ENCODE measurements at regions not wholly inside any gene's neighbourhood (a gene's known extent, or its start where the extent isn't known, plus 50 kb on each side); places are given as distances from the start of the nearest gene placed in this dataset.

- no peak for TF ChIP-seq EZH2phosphoT487 (IDR thresholded peaks at IDR 0.05; ENCODE audit: borderline replicate concordance, low read depth, low read length)
- no peak for TF ChIP-seq CTCF (conservative IDR thresholded peaks at IDR 0.05; ENCODE audit: low read length)
- no peaks in the 10 kb centered on the region for H3K79me2 ChIP-seq (ENCODE audit: insufficient read depth, low read depth, low read length)
- H3K4me3 ChIP-seq (ENCODE audit: low read depth, low read length, poor library complexity, severe bottlenecking), result no peak overlapping the region
- CTCF ChIA-PET (ENCODE audit: unreplicated experiment), result no interaction called here
- no peaks in the 10 kb centered on the region for H3K9me3 ChIP-seq (ENCODE audit: low read length)
- no TSS peak for BruUV-seq (replicated peaks)
- no peak for DNase-seq (ENCODE audit: low spot score)
- no peak overlapping the region for H3K27ac ChIP-seq (ENCODE audit: low read depth, low read length, poor library complexity, severe bottlenecking)
- H3K4me2 ChIP-seq (ENCODE audit: low read length), result no peak overlapping the region
- intact Hi-C loops (cut with micrococcal nuclease; ENCODE audit: unreplicated experiment), result no loop called here
- H4K20me1 ChIP-seq (ENCODE audit: insufficient read depth, low read length), result no peaks in the 10 kb centered on the region
- POLR2A ChIA-PET, result no interaction called here
- no peaks in the 10 kb centered on the region for H3K36me3 ChIP-seq (ENCODE audit: insufficient read depth, low read length)
- no peaks in the 10 kb centered on the region for H3K9me2 ChIP-seq (ENCODE audit: insufficient read depth, low read length)
- H3K4me1 ChIP-seq (ENCODE audit: insufficient read depth, low read length, poor library complexity, severe bottlenecking), result no peaks in the 10 kb centered on the region
- no peak overlapping the region for H2AFZ ChIP-seq (ENCODE audit: low read length)
Observed at GRCh38 chr12:4160314-4161040, 113.1 kb upstream of the CCND2 start.

- Histone ChIP-seq H3K9me2 (ENCODE audit: insufficient read depth, low read length) (no peaks in the 10 kb centered on the region), H2AFZ (ENCODE audit: low read length) (no peak overlapping the region), H4K20me1 (ENCODE audit: insufficient read depth, low read length) (no peaks in the 10 kb centered on the region), H3K4me1 (ENCODE audit: insufficient read depth, low read length, poor library complexity, severe bottlenecking) (no peaks in the 10 kb centered on the region), H3K27ac (ENCODE audit: low read depth, low read length, poor library complexity, severe bottlenecking) (no peak overlapping the region), H3K4me2 (ENCODE audit: low read length) (no peak overlapping the region), H3K79me2 (ENCODE audit: insufficient read depth, low read depth, low read length) (no peaks in the 10 kb centered on the region), H3K4me3 (ENCODE audit: low read depth, low read length, poor library complexity, severe bottlenecking) (no peak overlapping the region), H3K9me3 (ENCODE audit: low read length) (no peaks in the 10 kb centered on the region), H3K36me3 (ENCODE audit: insufficient read depth, low read length) (no peaks in the 10 kb centered on the region)
- DNase-seq (ENCODE audit: low spot score), result no peak
- intact Hi-C loops (cut with micrococcal nuclease; ENCODE audit: unreplicated experiment), result no loop called here
- TF ChIP-seq CTCF (conservative IDR thresholded peaks at IDR 0.05; ENCODE audit: low read length) (no peak), EZH2phosphoT487 (IDR thresholded peaks at IDR 0.05; ENCODE audit: borderline replicate concordance, low read depth, low read length) (no peak)
- BruUV-seq (replicated peaks), result no TSS peak
- POLR2A ChIA-PET, result no interaction called here
- CTCF ChIA-PET (ENCODE audit: unreplicated experiment), result no interaction called here
Observed at GRCh38 chr12:4159851-4160250, 113.7 kb upstream of the CCND2 start.

GRCh38 chr12:4158306-4158705 is 115.3 kb upstream of the CCND2 start:
- TF ChIP-seq EZH2phosphoT487 (IDR thresholded peaks at IDR 0.05; ENCODE audit: borderline replicate concordance, low read depth, low read length), result no peak
- ChIA-PET POLR2A (no interaction called here), CTCF (ENCODE audit: unreplicated experiment) (no interaction called here)

More at GRCh38 chr12:4158306-4158705, 115.3 kb upstream of the CCND2 start:
- no peaks in the 10 kb centered on the region for H4K20me1 ChIP-seq (ENCODE audit: insufficient read depth, low read length)
- no peak for DNase-seq (ENCODE audit: low spot score)
- no peak overlapping the region for H3K27ac ChIP-seq (ENCODE audit: low read depth, low read length, poor library complexity, severe bottlenecking)
- intact Hi-C loops (cut with micrococcal nuclease; ENCODE audit: unreplicated experiment), result no loop called here
- H3K4me3 ChIP-seq (ENCODE audit: low read depth, low read length, poor library complexity, severe bottlenecking), result no peak overlapping the region
- H3K9me2 ChIP-seq (ENCODE audit: insufficient read depth, low read length), result no peaks in the 10 kb centered on the region
- no peaks in the 10 kb centered on the region for H3K36me3 ChIP-seq (ENCODE audit: insufficient read depth, low read length)
- no peak overlapping the region for H2AFZ ChIP-seq (ENCODE audit: low read length)
- BruUV-seq (replicated peaks), result no TSS peak
- peaks cover 11% of the 10 kb centered on the region for H3K4me1 ChIP-seq (ENCODE audit: insufficient read depth, low read length, poor library complexity, severe bottlenecking)
- no peak overlapping the region for H3K4me2 ChIP-seq (ENCODE audit: low read length)
- H3K79me2 ChIP-seq (ENCODE audit: insufficient read depth, low read depth, low read length), result no peaks in the 10 kb centered on the region
- no peaks in the 10 kb centered on the region for H3K9me3 ChIP-seq (ENCODE audit: low read length)
